Panc1 (cell line): ENCODE measurements at regions not wholly inside any gene's neighbourhood (a gene's known extent, or its start where the extent isn't known, plus 50 kb on each side); places are given as distances from the start of the nearest gene placed in this dataset.

Source experiments
- CTCF ChIP-seq: fragments of 450-650 bp; IDR thresholded peaks from 2 replicates; pipeline ENCODE4 v1.5.1; 2017; ENCODE audit warnings: mild to moderate bottlenecking
- POLR2AphosphoS5 ChIP-seq: IDR thresholded peaks from 2 replicates; pipeline ENCODE4 v1.6.1; 2012; ENCODE audit warnings: mild to moderate bottlenecking, low read depth, low read length, moderate library complexity
- REST ChIP-seq, 2 experiments: IDR thresholded peaks; 2 replicates each; pipeline ENCODE4 v1.6.1; 2011 to 2012; ENCODE audit warnings: low read depth in 2 of 2, control low read depth in 1 of 2, low read length in 1 of 2, mild to moderate bottlenecking in 1 of 2, moderate library complexity in 1 of 2; ENCODE audit not compliant: insufficient read depth in 1 of 2
- SIN3A ChIP-seq: IDR thresholded peaks from 2 replicates; pipeline ENCODE4 v1.6.1; 2012; ENCODE audit warnings: low read depth, mild to moderate bottlenecking, low read length, moderate library complexity, borderline replicate concordance; ENCODE audit not compliant: insufficient read depth
- TCF7L2 ChIP-seq: IDR thresholded peaks from 2 replicates; pipeline ENCODE4 v1.6.1; 2011; ENCODE audit warnings: mild to moderate bottlenecking, low read depth, low read length, inconsistent platforms

- TF ChIP-seq POLR2AphosphoS5 = no peak
- TF ChIP-seq CTCF = no peak
- TF ChIP-seq SIN3A = no peak
- no peak for TF ChIP-seq REST (IDR thresholded peaks at IDR 0.05; ENCODE audit: insufficient read depth in 1 of 2, low read depth in 2 of 2, low read length in 1 of 2)
- no peak for TF ChIP-seq TCF7L2
Measured at GRCh38 chr2:53035153-53035552, 732.5 kb upstream of the CHAC2 start.
